ENCODE measurements at regions not wholly inside any gene's neighbourhood (a gene's known extent, or its start where the extent isn't known, plus 50 kb on each side); places are given as distances from the start of the nearest gene placed in this dataset.
"Not testable (repeated sequence)": the region's sequence is repeated elsewhere in the genome, so short reads cannot be mapped to it uniquely, and the experiment has no call there.

DNA sequence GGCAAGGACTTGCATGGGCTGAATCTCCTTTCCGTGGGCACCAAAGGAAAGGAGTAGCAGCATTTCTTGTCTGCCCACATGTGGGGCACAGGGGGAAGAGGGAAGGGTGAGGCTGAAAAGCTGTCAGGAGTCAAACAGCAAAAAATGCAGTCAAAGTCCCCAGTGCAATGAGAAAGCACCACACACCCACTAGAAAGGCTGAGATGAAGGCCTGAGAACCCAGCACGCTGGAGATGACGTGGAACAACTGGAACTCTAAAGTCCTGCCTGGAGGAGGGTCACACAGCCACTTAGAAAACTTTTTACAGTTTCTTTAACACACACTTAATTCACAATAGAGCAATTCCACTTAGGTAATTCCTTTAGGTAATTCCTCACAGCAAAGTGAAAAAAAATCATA, 94.6 kb upstream of the IGFBPL1 start:
- 88% methylated on average over 3 of the region's 3 CpGs for WGBS
- TF ChIP-seq POLR2A (IDR thresholded peaks at IDR 0.05) = no peak
- TF ChIP-seq CTCF (IDR thresholded peaks at IDR 0.05) = no peak
- TF ChIP-seq POLR2AphosphoS5 (IDR thresholded peaks at IDR 0.05) = no peak
- no peaks in the 10 kb centered on the region for H3K27me3 ChIP-seq (replicated peaks; ENCODE audit: insufficient read depth)
- intact Hi-C loops (cut with DNase I) = no loop called here
- no peaks in the 10 kb centered on the region for H3K36me3 ChIP-seq
- no peak for DNase-seq (ENCODE audit: low spot score)
- H3K4me3 ChIP-seq = no peak overlapping the region
- H3K4me1 ChIP-seq (replicated peaks) = no peaks in the 10 kb centered on the region
- H3K27ac ChIP-seq = no peak overlapping the region
- no peaks in the 10 kb centered on the region for H3K9me3 ChIP-seq

GRCh38 chr9:38516273-38516672, 92.0 kb upstream of the IGFBPL1 start:
- WGBS = 34% methylated on average over 3 of the region's 3 CpGs

DNA sequence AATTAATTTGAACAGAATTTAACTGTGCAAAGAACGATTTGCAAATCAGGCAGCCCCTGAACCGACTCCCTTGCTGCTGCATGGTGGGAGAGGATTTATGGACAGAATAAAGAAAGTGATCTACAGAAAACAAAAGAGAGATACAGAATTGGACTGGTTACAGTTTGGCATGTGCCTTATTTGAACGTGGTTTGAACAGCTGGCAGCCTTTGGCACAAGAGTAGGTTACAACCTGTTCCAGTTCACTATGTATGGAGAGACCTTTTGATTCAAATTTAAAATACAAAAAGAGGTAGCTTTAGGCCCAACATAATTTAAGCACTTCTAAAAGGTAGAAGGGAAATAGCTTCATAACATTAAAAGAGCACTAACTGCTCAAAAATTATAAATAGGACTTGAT, 90.8 kb upstream of the IGFBPL1 start:
- H3K27ac ChIP-seq; H3K36me3 ChIP-seq; H3K4me1 ChIP-seq (replicated peaks); H3K27me3 ChIP-seq (replicated peaks; ENCODE audit: insufficient read depth); DNase-seq (ENCODE audit: low spot score); H3K9me3 ChIP-seq; H3K4me3 ChIP-seq; intact Hi-C loops (cut with DNase I): not testable (repeated sequence)
- 29% methylated on average over 3 of the region's 3 CpGs for WGBS

More at GRCh38 chr9:38516273-38516672, 92.0 kb upstream of the IGFBPL1 start:
- H3K27me3 ChIP-seq (replicated peaks; ENCODE audit: insufficient read depth); H3K4me3 ChIP-seq; H3K27ac ChIP-seq; H3K4me1 ChIP-seq (replicated peaks); H3K36me3 ChIP-seq; intact Hi-C loops (cut with DNase I); DNase-seq (ENCODE audit: low spot score); H3K9me3 ChIP-seq: not testable (repeated sequence)

DNA sequence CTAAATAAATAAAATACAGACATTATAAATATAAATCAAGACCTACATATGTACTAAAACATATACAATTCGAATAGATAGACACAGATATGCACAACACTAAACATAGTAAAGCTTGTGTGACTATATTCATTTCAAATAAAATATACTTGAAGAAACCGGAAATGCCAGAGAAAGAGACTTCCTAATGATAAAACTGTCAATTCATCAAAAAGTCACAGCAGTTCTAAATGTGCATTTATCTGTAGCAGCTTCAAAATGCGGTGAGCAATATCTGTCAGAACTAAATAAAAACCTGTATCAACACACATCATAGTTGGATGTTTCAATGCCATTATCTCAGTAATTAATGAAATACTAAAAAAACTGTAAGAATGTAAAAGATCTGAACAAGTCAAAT, 86.1 kb upstream of the IGFBPL1 start:
- H3K9me3 ChIP-seq; intact Hi-C loops (cut with DNase I); H3K27ac ChIP-seq; DNase-seq (ENCODE audit: low spot score); H3K36me3 ChIP-seq; H3K4me1 ChIP-seq (replicated peaks); H3K27me3 ChIP-seq (replicated peaks; ENCODE audit: insufficient read depth); H3K4me3 ChIP-seq: not testable (repeated sequence)
- WGBS = 73% methylated on average over 3 of the region's 3 CpGs

DNA sequence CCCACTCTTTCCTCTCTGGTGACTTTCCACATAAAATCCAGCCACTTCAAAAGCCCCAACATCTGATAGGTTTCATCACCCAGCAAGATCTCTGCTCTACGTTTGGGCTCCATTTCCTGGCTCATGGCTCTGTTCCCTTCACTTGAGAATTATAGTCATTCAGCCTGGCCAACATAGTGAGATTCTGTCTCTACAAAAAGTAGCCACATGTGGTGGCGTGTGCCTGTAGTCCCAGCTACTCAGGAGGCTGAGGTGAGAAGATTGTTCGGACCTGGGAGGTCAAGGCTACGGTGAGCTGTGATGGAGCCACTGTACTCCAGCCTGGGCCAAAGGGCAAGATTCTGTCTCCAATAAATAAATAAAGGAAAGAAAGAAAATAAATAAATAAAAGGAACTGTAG, 83.3 kb upstream of the IGFBPL1 start:
- Histone ChIP-seq H3K4me1 (replicated peaks) (no peaks in the 10 kb centered on the region), H3K4me3 (no peak overlapping the region), H3K27me3 (replicated peaks; ENCODE audit: insufficient read depth) (no peaks in the 10 kb centered on the region), H3K27ac (no peak overlapping the region), H3K9me3 (no peaks in the 10 kb centered on the region), H3K36me3 (no peaks in the 10 kb centered on the region)
- intact Hi-C loops (cut with DNase I) = no loop called here
- WGBS = 84% methylated on average over 4 of the region's 4 CpGs
- TF ChIP-seq POLR2AphosphoS5 (IDR thresholded peaks at IDR 0.05) (no peak), POLR2A (IDR thresholded peaks at IDR 0.05) (no peak), CTCF (IDR thresholded peaks at IDR 0.05) (no peak)
- DNase-seq (ENCODE audit: low spot score) = no peak

DNA sequence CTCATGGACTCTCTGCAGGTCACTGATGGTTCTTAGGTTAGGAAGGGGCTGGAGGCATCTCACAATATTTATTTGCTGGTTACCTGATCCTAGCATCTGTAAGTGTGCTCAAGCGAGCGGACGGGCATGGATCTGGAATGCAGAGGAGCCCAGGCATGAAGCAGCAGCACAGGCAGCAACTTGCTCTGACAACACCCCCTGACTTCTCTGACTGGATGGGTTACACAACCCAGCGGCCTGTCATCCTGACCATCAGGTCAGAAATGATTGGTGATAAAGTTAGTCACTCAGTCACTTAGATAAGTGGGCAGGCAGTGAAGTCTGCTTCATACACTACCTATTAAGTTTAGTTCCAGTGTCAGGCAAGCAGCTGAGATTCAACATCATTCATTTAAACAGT, 75.9 kb upstream of the IGFBPL1 start:
- H3K27me3 ChIP-seq (replicated peaks; ENCODE audit: insufficient read depth); intact Hi-C loops (cut with DNase I); H3K27ac ChIP-seq; H3K4me1 ChIP-seq (replicated peaks); H3K9me3 ChIP-seq; H3K36me3 ChIP-seq; H3K4me3 ChIP-seq: not testable (repeated sequence)
- peak; percentile 44 for DNase-seq (ENCODE audit: low spot score)
- 40% methylated on average over 4 of the region's 4 CpGs for WGBS
- peak; percentile 48 for TF ChIP-seq POLR2AphosphoS5 (IDR thresholded peaks at IDR 0.05)

- H3K9me3 ChIP-seq; DNase-seq (ENCODE audit: low spot score); H3K27me3 ChIP-seq (replicated peaks; ENCODE audit: insufficient read depth); H3K4me1 ChIP-seq (replicated peaks); intact Hi-C loops (cut with DNase I); H3K27ac ChIP-seq; H3K4me3 ChIP-seq; H3K36me3 ChIP-seq: not testable (repeated sequence)
- 83% methylated on average over 2 of the region's 2 CpGs for WGBS
These were observed 74.3 kb upstream of the IGFBPL1 start for GRCh38 chr9:38498551-38498950.

DNA sequence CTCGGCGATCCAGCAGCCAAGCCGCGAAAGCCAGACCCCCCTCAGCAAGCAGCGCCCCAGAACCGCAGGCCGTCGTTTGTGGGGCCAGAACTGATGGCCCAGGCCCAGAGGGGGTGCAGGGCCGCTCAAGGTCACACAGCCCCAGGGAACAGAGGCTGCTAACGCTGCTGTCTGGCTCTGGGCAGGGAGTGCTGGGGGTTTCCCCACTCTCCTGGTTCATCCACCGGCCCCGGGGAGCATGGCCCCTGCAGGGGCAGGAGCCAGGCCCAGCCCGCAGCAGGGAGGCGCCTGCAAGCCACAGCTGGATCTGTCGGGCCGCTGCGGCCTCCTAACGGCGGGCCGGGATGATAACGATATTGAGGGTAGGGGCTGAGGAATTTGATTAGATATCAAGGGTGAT, 64.8 kb upstream of the IGFBPL1 start:
- Histone ChIP-seq H3K27ac (no peak overlapping the region), H3K36me3 (no peaks in the 10 kb centered on the region), H3K27me3 (replicated peaks; ENCODE audit: insufficient read depth) (no peaks in the 10 kb centered on the region), H3K4me1 (replicated peaks) (no peaks in the 10 kb centered on the region), H3K9me3 (no peaks in the 10 kb centered on the region), H3K4me3 (no peak overlapping the region)
- intact Hi-C loops (cut with DNase I) = no loop called here
- WGBS = 85% methylated on average over 21 of the region's 21 CpGs
- no peak for TF ChIP-seq POLR2AphosphoS5 (IDR thresholded peaks at IDR 0.05)
- no peak for TF ChIP-seq POLR2A (IDR thresholded peaks at IDR 0.05)
- no peak for TF ChIP-seq CTCF (IDR thresholded peaks at IDR 0.05)
- DNase-seq (ENCODE audit: low spot score) = no peak
